Neural cell (in vitro differentiated cells): ENCODE measurements at regions not wholly inside any gene's neighbourhood (a gene's known extent, or its start where the extent isn't known, plus 50 kb on each side); places are given as distances from the start of the nearest gene placed in this dataset.

Experiments
- H2AFZ ChIP-seq: fragments of 200-600, 300-800 bp; sonication (generic), shearing (Covaris generic); 2 replicates; pipeline ENCODE4 v1.6.0; 2014; ENCODE audit warnings: low read depth, mild to moderate bottlenecking, antibody characterized with exemption, low read length, moderate library complexity
- H3F3A ChIP-seq: fragments of 200-600 bp; shearing (Covaris generic); 2 replicates; pipeline ENCODE4 v1.6.1; 2016; ENCODE audit warnings: mild to moderate bottlenecking, moderate library complexity, mixed read lengths, antibody characterized with exemption, low read length; ENCODE audit not compliant: insufficient read depth, poor library complexity, severe bottlenecking
- H3K27ac ChIP-seq: fragments of 200-600, 300-800 bp; sonication (generic), shearing (Covaris generic); 2 replicates; pipeline ENCODE4 v1.5.1; 2014; ENCODE audit warnings: mild to moderate bottlenecking, low read length, moderate library complexity
- H3K27me3 ChIP-seq: fragments of 300-800, 200-600 bp; sonication (generic), shearing (Covaris generic); 2 replicates; pipeline ENCODE4 v1.6.0; 2014; ENCODE audit warnings: mild to moderate bottlenecking, low read depth, low read length, moderate library complexity; ENCODE audit not compliant: insufficient read depth
- H3K36me3 ChIP-seq: fragments of 300-800, 200-600 bp; sonication (generic), shearing (Covaris generic); 2 replicates; pipeline ENCODE4 v1.5.1; 2014; ENCODE audit warnings: mild to moderate bottlenecking, antibody characterized with exemption, low read length, moderate library complexity; ENCODE audit not compliant: insufficient read depth
- H3K4me2 ChIP-seq: fragments of 300-800, 200-600 bp; sonication (generic), shearing (Covaris generic); 2 replicates; pipeline ENCODE4 v1.6.0; 2014; ENCODE audit warnings: mild to moderate bottlenecking, low read length
- H3K4me3 ChIP-seq: fragments of 300-800, 200-600 bp; sonication (generic), shearing (Covaris generic); 2 replicates; pipeline ENCODE4 v1.5.1; 2014; ENCODE audit warnings: mild to moderate bottlenecking, low read length, moderate library complexity
- H3K79me2 ChIP-seq: fragments of 200-600 bp; shearing (Covaris generic); replicated peaks from 2 replicates; pipeline ENCODE4 v1.6.0; 2014; ENCODE audit warnings: mild to moderate bottlenecking, low read length, moderate library complexity; ENCODE audit not compliant: insufficient read depth
- H3K9ac ChIP-seq: fragments of 300-800, 200-600 bp; sonication (generic), shearing (Covaris generic); 2 replicates; pipeline ENCODE4 v1.6.1; 2016; ENCODE audit warnings: mild to moderate bottlenecking, low read length, mixed read lengths
- H3K9me2 ChIP-seq: fragments of 200-600 bp; shearing (Covaris generic); 2 replicates; pipeline ENCODE4 v1.6.1; 2016; ENCODE audit warnings: mild to moderate bottlenecking, low read length, mixed read lengths; ENCODE audit not compliant: insufficient read depth
- H3K9me3 ChIP-seq: fragments of 200-600, 300-800 bp; sonication (generic), shearing (Covaris generic); 2 replicates; pipeline ENCODE4 v1.6.1; 2016; ENCODE audit warnings: mild to moderate bottlenecking, mixed run types, low read length, moderate library complexity, mixed read lengths
- H4K20me1 ChIP-seq: fragments of 200-600 bp; shearing (Covaris generic); 2 replicates; pipeline ENCODE4 v1.6.1; 2016; ENCODE audit warnings: mild to moderate bottlenecking, mixed run types; ENCODE audit not compliant: insufficient read depth
- EP300 ChIP-seq: fragments of 450-650 bp; conservative IDR thresholded peaks from 2 replicates; pipeline ENCODE4 v1.6.1; 2014; ENCODE audit warnings: antibody characterized with exemption, mild to moderate bottlenecking, moderate library complexity; ENCODE audit not compliant: poor library complexity, severe bottlenecking
- EZH2 ChIP-seq: fragments of 200-600, 300-800 bp; shearing (Covaris generic), sonication (generic); IDR thresholded peaks from 2 replicates; pipeline ENCODE4 v1.6.1; 2014; ENCODE audit warnings: antibody characterized with exemption, low read length, borderline replicate concordance, mild to moderate bottlenecking; ENCODE audit not compliant: insufficient read depth, poor library complexity, severe bottlenecking
- MXI1 ChIP-seq: fragments of 450-650 bp; conservative IDR thresholded peaks from 2 replicates; pipeline ENCODE4 v1.6.1; 2014; ENCODE audit warnings: antibody characterized with exemption, mild to moderate bottlenecking; ENCODE audit not compliant: poor library complexity, severe bottlenecking
- POLR2AphosphoS5 ChIP-seq: IDR thresholded peaks from 2 replicates; pipeline ENCODE4 v1.6.1; 2012
- RAD21 ChIP-seq: fragments of 450-650 bp; conservative IDR thresholded peaks from 2 replicates; pipeline ENCODE4 v1.6.1; 2014; ENCODE audit warnings: antibody characterized with exemption, mild to moderate bottlenecking, moderate library complexity
- SMC3 ChIP-seq: fragments of 450-650 bp; conservative IDR thresholded peaks from 2 replicates; pipeline ENCODE4 v1.6.1; 2014; ENCODE audit warnings: antibody characterized with exemption, mild to moderate bottlenecking, moderate library complexity; ENCODE audit not compliant: poor library complexity
- TAF1 ChIP-seq: IDR thresholded peaks from 2 replicates; pipeline ENCODE4 v1.6.1; 2012; ENCODE audit warnings: low read depth
- TF ChIP-seq, protein P1 (sequence below): fragments of 450-650 bp; IDR thresholded peaks from 2 replicates; pipeline ENCODE4 v1.5.1; 2014; ENCODE audit warnings: antibody characterized with exemption, mild to moderate bottlenecking, moderate library complexity; ENCODE audit not compliant: poor library complexity, severe bottlenecking
- TF ChIP-seq, protein P2 (sequence below): IDR thresholded peaks from 2 replicates; pipeline ENCODE4 v1.6.1; 2012; ENCODE audit warnings: borderline replicate concordance

DNA sequence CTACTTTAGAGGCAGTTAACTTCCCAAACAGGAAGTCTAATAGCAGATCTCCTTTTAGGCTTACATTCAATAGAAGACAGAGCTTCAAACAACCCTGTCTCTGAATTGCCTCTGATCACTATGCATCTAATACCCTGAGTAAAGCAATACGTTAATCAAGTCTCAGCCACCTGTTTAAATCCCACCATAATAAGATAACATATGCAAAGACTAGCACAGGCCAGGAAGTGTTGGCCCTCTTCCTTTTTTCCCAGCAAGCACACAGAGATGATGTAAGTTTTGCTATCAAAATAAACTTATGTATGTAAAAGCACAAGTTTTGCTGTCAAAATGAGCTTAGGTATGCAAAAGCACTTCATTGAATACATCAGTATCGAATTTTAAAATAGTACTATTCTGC, 385.5 kb downstream of the RND3 start:
- H3K79me2 ChIP-seq: no peaks in the 10 kb centered on the region
- H3K36me3 ChIP-seq: no peaks in the 10 kb centered on the region

DNA sequence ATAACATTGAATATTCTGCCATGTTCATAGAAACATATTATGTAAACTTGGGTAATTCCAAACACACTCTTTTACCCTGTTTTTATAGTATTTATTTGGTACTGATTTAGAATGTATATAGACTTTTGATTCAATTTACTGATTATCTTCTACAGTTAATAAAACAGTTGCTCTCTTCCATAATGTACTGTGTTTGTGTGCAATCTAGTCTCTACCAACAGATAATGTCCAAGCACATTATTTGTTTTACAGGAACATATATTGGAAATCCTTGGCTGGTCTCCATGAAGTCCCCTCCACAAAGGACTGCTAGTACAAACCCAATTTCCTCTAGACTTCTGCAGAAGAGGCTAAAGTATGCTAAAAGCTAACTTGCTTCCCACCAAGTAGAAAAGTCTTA, 386.6 kb downstream of the RND3 start:
- H3F3A ChIP-seq: no peaks in the 10 kb centered on the region
- H3K4me3 ChIP-seq: no peak overlapping the region
- no peak overlapping the region for H3K4me2 ChIP-seq
- H3K27ac ChIP-seq: no peak overlapping the region
- no peaks in the 10 kb centered on the region for H3K9me2 ChIP-seq
- H3K36me3 ChIP-seq: no peaks in the 10 kb centered on the region
- no peak overlapping the region for H2AFZ ChIP-seq
- no peaks in the 10 kb centered on the region for H3K79me2 ChIP-seq
- H3K9me3 ChIP-seq: no peaks in the 10 kb centered on the region
- no peak overlapping the region for H3K9ac ChIP-seq
- H3K27me3 ChIP-seq: no peaks in the 10 kb centered on the region
- TF ChIP-seq SMC3: no peak
- TF ChIP-seq, protein P1, sequence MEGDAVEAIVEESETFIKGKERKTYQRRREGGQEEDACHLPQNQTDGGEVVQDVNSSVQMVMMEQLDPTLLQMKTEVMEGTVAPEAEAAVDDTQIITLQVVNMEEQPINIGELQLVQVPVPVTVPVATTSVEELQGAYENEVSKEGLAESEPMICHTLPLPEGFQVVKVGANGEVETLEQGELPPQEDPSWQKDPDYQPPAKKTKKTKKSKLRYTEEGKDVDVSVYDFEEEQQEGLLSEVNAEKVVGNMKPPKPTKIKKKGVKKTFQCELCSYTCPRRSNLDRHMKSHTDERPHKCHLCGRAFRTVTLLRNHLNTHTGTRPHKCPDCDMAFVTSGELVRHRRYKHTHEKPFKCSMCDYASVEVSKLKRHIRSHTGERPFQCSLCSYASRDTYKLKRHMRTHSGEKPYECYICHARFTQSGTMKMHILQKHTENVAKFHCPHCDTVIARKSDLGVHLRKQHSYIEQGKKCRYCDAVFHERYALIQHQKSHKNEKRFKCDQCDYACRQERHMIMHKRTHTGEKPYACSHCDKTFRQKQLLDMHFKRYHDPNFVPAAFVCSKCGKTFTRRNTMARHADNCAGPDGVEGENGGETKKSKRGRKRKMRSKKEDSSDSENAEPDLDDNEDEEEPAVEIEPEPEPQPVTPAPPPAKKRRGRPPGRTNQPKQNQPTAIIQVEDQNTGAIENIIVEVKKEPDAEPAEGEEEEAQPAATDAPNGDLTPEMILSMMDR: no peak
- TF ChIP-seq, protein P2, sequence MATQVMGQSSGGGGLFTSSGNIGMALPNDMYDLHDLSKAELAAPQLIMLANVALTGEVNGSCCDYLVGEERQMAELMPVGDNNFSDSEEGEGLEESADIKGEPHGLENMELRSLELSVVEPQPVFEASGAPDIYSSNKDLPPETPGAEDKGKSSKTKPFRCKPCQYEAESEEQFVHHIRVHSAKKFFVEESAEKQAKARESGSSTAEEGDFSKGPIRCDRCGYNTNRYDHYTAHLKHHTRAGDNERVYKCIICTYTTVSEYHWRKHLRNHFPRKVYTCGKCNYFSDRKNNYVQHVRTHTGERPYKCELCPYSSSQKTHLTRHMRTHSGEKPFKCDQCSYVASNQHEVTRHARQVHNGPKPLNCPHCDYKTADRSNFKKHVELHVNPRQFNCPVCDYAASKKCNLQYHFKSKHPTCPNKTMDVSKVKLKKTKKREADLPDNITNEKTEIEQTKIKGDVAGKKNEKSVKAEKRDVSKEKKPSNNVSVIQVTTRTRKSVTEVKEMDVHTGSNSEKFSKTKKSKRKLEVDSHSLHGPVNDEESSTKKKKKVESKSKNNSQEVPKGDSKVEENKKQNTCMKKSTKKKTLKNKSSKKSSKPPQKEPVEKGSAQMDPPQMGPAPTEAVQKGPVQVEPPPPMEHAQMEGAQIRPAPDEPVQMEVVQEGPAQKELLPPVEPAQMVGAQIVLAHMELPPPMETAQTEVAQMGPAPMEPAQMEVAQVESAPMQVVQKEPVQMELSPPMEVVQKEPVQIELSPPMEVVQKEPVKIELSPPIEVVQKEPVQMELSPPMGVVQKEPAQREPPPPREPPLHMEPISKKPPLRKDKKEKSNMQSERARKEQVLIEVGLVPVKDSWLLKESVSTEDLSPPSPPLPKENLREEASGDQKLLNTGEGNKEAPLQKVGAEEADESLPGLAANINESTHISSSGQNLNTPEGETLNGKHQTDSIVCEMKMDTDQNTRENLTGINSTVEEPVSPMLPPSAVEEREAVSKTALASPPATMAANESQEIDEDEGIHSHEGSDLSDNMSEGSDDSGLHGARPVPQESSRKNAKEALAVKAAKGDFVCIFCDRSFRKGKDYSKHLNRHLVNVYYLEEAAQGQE: no peak
- H4K20me1 ChIP-seq: no peaks in the 10 kb centered on the region

More for the DNA sequence above, 385.5 kb downstream of the RND3 start:
- H4K20me1 ChIP-seq: no peaks in the 10 kb centered on the region
- H3K4me3 ChIP-seq: no peak overlapping the region
- no peaks in the 10 kb centered on the region for H3K9me3 ChIP-seq
- TF ChIP-seq MXI1: no peak
- TF ChIP-seq SMC3: no peak
- no peak for TF ChIP-seq EZH2
- H3K27ac ChIP-seq: no peak overlapping the region
- H3F3A ChIP-seq: no peaks in the 10 kb centered on the region
- no peaks in the 10 kb centered on the region for H3K9me2 ChIP-seq
- H2AFZ ChIP-seq: no peak overlapping the region
- H3K27me3 ChIP-seq: no peaks in the 10 kb centered on the region
- no peak overlapping the region for H3K9ac ChIP-seq
- H3K4me2 ChIP-seq: no peak overlapping the region

DNA sequence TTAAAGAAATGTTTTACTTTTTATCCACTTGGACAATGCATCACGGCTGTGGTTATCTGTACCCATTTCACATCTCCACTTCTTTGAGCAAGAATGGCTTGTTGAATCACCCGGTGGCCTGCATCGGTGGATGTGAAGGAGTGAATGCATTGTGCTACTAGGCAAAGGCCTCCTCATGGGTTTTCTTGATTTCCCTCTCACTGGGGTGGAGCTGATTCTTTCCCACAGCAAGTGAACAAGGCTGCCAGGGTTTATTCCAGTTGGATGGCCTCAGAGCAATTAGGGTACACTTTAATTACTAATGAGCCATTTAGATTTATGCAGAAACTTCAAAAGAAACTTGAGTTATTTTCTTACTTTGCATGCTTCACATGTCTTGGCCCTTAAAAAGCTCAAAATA, 387.1 kb downstream of the RND3 start:
- H3K4me2 ChIP-seq: no peak overlapping the region
- no peaks in the 10 kb centered on the region for H3K9me2 ChIP-seq
- H2AFZ ChIP-seq: no peak overlapping the region
- H4K20me1 ChIP-seq: no peaks in the 10 kb centered on the region
- H3K9me3 ChIP-seq: no peaks in the 10 kb centered on the region
- H3K9ac ChIP-seq: no peak overlapping the region
- no peak overlapping the region for H3K4me3 ChIP-seq
- H3K27me3 ChIP-seq: no peaks in the 10 kb centered on the region
- no peak overlapping the region for H3K27ac ChIP-seq
- H3K36me3 ChIP-seq: no peaks in the 10 kb centered on the region
- no peaks in the 10 kb centered on the region for H3K79me2 ChIP-seq
- no peaks in the 10 kb centered on the region for H3F3A ChIP-seq
- TF ChIP-seq MXI1 (no peak), RAD21 (no peak), EZH2 (no peak), POLR2AphosphoS5 (no peak), SMC3 (no peak), TAF1 (no peak), EP300 (no peak)
- TF ChIP-seq, protein P2: no peak
- TF ChIP-seq, protein P1: no peak
